ENCODE measurements at regions not wholly inside any gene's neighbourhood (a gene's known extent, or its start where the extent isn't known, plus 50 kb on each side); places are given as distances from the start of the nearest gene placed in this dataset.

DNA sequence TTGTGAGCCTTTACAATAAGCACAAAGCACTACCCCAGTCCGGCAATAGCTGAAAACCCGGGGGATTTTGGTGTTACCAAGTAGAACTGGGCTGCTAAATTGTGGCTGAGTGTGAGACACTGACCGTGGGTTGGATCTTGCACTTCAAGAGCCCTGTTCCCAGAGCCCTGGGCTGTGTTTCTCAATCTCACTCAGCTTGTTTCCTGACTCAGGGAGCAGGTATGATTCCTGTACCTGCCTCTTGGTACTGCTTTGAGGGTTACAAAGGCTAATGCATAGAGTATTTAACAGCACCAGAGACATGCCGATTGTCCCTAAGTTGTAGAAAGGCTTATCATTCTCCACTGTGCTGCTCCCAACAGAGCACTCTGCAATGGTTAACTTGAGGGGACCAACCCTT lies 134.6 kb downstream of the TEX36 start:
- ChIA-PET CTCF (no interaction called here), POLR2A (no interaction called here), RAD21 (ENCODE audit: unreplicated experiment) (no interaction called here), SMC1A (ENCODE audit: uncharacterized antibody, unreplicated experiment) (no interaction called here)
- 26% methylated on average over 4 of the region's 4 CpGs for WGBS (ENCODE audit: insufficient coverage, insufficient replicate concordance, low lambda C conversion rate, missing lambda C conversion rate)
- DNase-seq (ENCODE audit: low read depth, low spot score) = no peak
- Histone ChIP-seq H3K27me3 (replicated peaks in 1 of 2; ENCODE audit: control insufficient read depth in 2 of 2, insufficient read depth in 2 of 2, low read length in 1 of 2) (no peaks in the 10 kb centered on the region), H3K36me3 (ENCODE audit: control insufficient read depth in 2 of 2, insufficient read depth in 2 of 2, low read length in 1 of 2) (no peaks in the 10 kb centered on the region), H3K27ac (ENCODE audit: control insufficient read depth, insufficient read depth) (no peak overlapping the region), H3K4me3 (no peak overlapping the region), H2AFZ (ENCODE audit: control insufficient read depth, low read depth, low read length) (no peak overlapping the region), H3K4me2 (ENCODE audit: control insufficient read depth, insufficient read depth) (no peak overlapping the region), H4K20me1 (ENCODE audit: control insufficient read depth, insufficient read depth) (no peaks in the 10 kb centered on the region; the same call in 1 of the 2 replicates), H3K9me3 (replicated peaks; ENCODE audit: control insufficient read depth, insufficient read depth, low read length) (no peaks in the 10 kb centered on the region), H3K4me1 (ENCODE audit: control insufficient read depth, insufficient read depth, low read length) (no peaks in the 10 kb centered on the region), H3K79me2 (ENCODE audit: control insufficient read depth, insufficient read depth, low read length) (no peaks in the 10 kb centered on the region), H3K9ac (ENCODE audit: control insufficient read depth, insufficient read depth, low read length) (no peak overlapping the region)
- intact Hi-C loops (cut with micrococcal nuclease; ENCODE audit: unreplicated experiment) (no loop called here), in situ Hi-C loops (cut with MboI) (no loop called here)
- TF ChIP-seq SMAD1 (IDR thresholded peaks at IDR 0.05; ENCODE audit: low read depth, partially characterized antibody) = no peak
- ATAC-seq = no peak
- BruUV-seq (replicated peaks) = no TSS peak
- FAIRE-seq = no peak

DNA sequence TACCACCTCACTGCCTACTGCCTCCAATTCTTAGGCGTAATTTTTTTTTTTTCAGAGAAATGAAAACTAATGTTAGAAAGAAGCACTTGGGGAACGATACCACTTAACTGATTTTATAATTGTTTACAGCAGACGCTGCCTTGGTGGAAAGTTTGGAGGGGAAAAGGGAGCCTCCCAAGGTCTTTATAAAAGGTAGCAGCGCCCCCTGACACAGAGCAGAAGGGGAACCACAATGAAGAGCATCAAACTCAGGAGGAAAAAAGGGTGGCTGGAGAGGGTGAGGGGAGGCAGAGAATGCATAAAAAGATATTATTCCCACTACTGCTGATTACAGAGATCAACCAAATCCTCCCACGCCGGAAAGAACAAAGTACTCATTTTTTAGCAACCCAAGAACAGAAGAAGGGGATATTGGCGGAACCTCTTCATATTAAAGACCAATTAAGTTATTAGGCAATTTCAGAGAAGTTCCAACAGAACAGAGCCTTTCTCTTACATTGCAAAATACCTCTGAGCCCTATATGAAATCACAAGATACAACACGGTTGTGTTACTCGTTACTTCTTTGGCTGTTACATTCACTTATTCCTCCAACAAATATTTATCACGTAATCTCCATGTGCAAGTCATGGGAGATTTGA lies 135.8 kb downstream of the TEX36 start:
- no peaks in the 10 kb centered on the region for H3K9me3 ChIP-seq (replicated peaks; ENCODE audit: control insufficient read depth, insufficient read depth, low read length)
- H3K79me2 ChIP-seq (ENCODE audit: control insufficient read depth, insufficient read depth, low read length) = no peaks in the 10 kb centered on the region
- in situ Hi-C loops (cut with MboI) (no loop called here), intact Hi-C loops (cut with micrococcal nuclease; ENCODE audit: unreplicated experiment) (no loop called here)
- no TSS peak for BruUV-seq (replicated peaks)
- no peak for ATAC-seq
- no peak overlapping the region for H2AFZ ChIP-seq (ENCODE audit: control insufficient read depth, low read depth, low read length)
- no peaks in the 10 kb centered on the region; the same call in 1 of the 2 replicates for H4K20me1 ChIP-seq (ENCODE audit: control insufficient read depth, insufficient read depth)
- ChIA-PET SMC1A (ENCODE audit: uncharacterized antibody, unreplicated experiment) (no interaction called here), POLR2A (no interaction called here), CTCF (interaction anchor here (0.7 kb wide), 1 partner anchor 15 kb away, joined by 3 read pairs; no protein-coding TSS in a partner anchor), RAD21 (ENCODE audit: unreplicated experiment) (no interaction called here)
- no peaks in the 10 kb centered on the region for H3K27me3 ChIP-seq (replicated peaks in 1 of 2; ENCODE audit: control insufficient read depth in 2 of 2, insufficient read depth in 2 of 2, low read length in 1 of 2)
- H3K4me1 ChIP-seq (ENCODE audit: control insufficient read depth, insufficient read depth, low read length) = no peaks in the 10 kb centered on the region
- FAIRE-seq = no peak
- H3K9ac ChIP-seq (ENCODE audit: control insufficient read depth, insufficient read depth, low read length) = no peak overlapping the region
- no peak for DNase-seq (ENCODE audit: low read depth, low spot score)
- no peak overlapping the region for H3K4me2 ChIP-seq (ENCODE audit: control insufficient read depth, insufficient read depth)
- no peak overlapping the region for H3K27ac ChIP-seq (ENCODE audit: control insufficient read depth, insufficient read depth)
- 22% methylated on average over 10 of the region's 10 CpGs for WGBS (ENCODE audit: insufficient coverage, insufficient replicate concordance, low lambda C conversion rate, missing lambda C conversion rate)
- no peak overlapping the region for H3K4me3 ChIP-seq
- no peaks in the 10 kb centered on the region for H3K36me3 ChIP-seq (ENCODE audit: control insufficient read depth in 2 of 2, insufficient read depth in 2 of 2, low read length in 1 of 2)
- no peak for TF ChIP-seq FOS (IDR thresholded peaks at IDR 0.05; ENCODE audit: borderline replicate concordance, extremely low read depth, insufficient read length)
- TF ChIP-seq NR2C1 (IDR thresholded peaks at IDR 0.05) = no peak
- no peak for TF ChIP-seq CBX3 (IDR thresholded peaks at IDR 0.05; ENCODE audit: borderline replicate concordance, low read depth)
- TF ChIP-seq CREM (IDR thresholded peaks at IDR 0.05; ENCODE audit: low read depth) = no peak
- TF ChIP-seq, protein P1, sequence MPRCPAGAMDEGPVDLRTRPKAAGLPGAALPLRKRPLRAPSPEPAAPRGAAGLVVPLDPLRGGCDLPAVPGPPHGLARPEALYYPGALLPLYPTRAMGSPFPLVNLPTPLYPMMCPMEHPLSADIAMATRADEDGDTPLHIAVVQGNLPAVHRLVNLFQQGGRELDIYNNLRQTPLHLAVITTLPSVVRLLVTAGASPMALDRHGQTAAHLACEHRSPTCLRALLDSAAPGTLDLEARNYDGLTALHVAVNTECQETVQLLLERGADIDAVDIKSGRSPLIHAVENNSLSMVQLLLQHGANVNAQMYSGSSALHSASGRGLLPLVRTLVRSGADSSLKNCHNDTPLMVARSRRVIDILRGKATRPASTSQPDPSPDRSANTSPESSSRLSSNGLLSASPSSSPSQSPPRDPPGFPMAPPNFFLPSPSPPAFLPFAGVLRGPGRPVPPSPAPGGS (IDR thresholded peaks at IDR 0.05; ENCODE audit: borderline replicate concordance, insufficient read depth, low read depth, low read length, poor library complexity, severe bottlenecking) = no peak
- no peak for TF ChIP-seq YY1 (IDR thresholded peaks at IDR 0.05; ENCODE audit: low read depth, low read length)
- TF ChIP-seq DPF2 (IDR thresholded peaks at IDR 0.05) = no peak
- no peak for TF ChIP-seq BHLHE40 (IDR thresholded peaks at IDR 0.05; ENCODE audit: borderline replicate concordance in 1 of 2, low read depth in 2 of 2, low read length in 1 of 2)
- TF ChIP-seq, protein P2, sequence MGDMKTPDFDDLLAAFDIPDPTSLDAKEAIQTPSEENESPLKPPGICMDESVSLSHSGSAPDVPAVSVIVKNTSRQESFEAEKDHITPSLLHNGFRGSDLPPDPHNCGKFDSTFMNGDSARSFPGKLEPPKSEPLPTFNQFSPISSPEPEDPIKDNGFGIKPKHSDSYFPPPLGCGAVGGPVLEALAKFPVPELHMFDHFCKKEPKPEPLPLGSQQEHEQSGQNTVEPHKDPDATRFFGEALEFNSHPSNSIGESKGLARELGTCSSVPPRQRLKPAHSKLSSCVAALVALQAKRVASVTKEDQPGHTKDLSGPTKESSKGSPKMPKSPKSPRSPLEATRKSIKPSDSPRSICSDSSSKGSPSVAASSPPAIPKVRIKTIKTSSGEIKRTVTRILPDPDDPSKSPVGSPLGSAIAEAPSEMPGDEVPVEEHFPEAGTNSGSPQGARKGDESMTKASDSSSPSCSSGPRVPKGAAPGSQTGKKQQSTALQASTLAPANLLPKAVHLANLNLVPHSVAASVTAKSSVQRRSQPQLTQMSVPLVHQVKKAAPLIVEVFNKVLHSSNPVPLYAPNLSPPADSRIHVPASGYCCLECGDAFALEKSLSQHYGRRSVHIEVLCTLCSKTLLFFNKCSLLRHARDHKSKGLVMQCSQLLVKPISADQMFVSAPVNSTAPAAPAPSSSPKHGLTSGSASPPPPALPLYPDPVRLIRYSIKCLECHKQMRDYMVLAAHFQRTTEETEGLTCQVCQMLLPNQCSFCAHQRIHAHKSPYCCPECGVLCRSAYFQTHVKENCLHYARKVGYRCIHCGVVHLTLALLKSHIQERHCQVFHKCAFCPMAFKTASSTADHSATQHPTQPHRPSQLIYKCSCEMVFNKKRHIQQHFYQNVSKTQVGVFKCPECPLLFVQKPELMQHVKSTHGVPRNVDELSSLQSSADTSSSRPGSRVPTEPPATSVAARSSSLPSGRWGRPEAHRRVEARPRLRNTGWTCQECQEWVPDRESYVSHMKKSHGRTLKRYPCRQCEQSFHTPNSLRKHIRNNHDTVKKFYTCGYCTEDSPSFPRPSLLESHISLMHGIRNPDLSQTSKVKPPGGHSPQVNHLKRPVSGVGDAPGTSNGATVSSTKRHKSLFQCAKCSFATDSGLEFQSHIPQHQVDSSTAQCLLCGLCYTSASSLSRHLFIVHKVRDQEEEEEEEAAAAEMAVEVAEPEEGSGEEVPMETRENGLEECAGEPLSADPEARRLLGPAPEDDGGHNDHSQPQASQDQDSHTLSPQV (IDR thresholded peaks at IDR 0.05) = no peak
- no peak for TF ChIP-seq GABPA (IDR thresholded peaks at IDR 0.05; ENCODE audit: low read depth)
- no peak for TF ChIP-seq FOXM1 (IDR thresholded peaks at IDR 0.05; ENCODE audit: low read depth, low read length)
